AG04450 (cell line): ENCODE measurements at regions not wholly inside any gene's neighbourhood (a gene's known extent, or its start where the extent isn't known, plus 50 kb on each side); places are given as distances from the start of the nearest gene placed in this dataset.

Source experiments
- CTCF ChIA-PET: fragments of 300-600, 350-600 bp; formaldehyde crosslinking; extraction: SDS; loops from one replicate; lab custom pipeline; 2022; ENCODE audit warnings: antibody characterized with exemption, inconsistent platforms; lab: Charles Lee
- POLR2A ChIA-PET: fragments of 350-600 bp; formaldehyde crosslinking; extraction: SDS; loops from one replicate; lab custom pipeline; 2021; ENCODE audit warnings: antibody characterized with exemption, inconsistent platforms; lab: Yijun Ruan, JAX
- DNase-seq: peaks from one replicate; pipeline ENCODE4 v3.0.0-alpha.2; 2011; ENCODE audit warnings: low read depth, low spot score
- H3K27ac ChIP-seq: one replicate; pipeline ENCODE4 v1.5.1; 2012; ENCODE audit warnings: low read depth, low read length, control low read depth
- H3K27me3 ChIP-seq: one replicate; pipeline ENCODE4 v1.6.0; 2012; ENCODE audit warnings: low read length; ENCODE audit not compliant: control insufficient read depth, insufficient read depth
- H3K4me3 ChIP-seq: 2 replicates; pipeline ENCODE4 v1.5.1; 2011; ENCODE audit warnings: mild to moderate bottlenecking, low read depth, low read length, control low read depth
- H3K9me3 ChIP-seq: 2 replicates; pipeline ENCODE4 v1.5.1; 2012; ENCODE audit warnings: low read length; ENCODE audit not compliant: control insufficient read depth, insufficient read depth
- TF ChIP-seq, protein P1 (sequence below): IDR thresholded peaks from 2 replicates; pipeline ENCODE4 v1.5.1; 2011; ENCODE audit warnings: low read depth, low read length, control low read depth, inconsistent platforms

- TF ChIP-seq, protein P1, sequence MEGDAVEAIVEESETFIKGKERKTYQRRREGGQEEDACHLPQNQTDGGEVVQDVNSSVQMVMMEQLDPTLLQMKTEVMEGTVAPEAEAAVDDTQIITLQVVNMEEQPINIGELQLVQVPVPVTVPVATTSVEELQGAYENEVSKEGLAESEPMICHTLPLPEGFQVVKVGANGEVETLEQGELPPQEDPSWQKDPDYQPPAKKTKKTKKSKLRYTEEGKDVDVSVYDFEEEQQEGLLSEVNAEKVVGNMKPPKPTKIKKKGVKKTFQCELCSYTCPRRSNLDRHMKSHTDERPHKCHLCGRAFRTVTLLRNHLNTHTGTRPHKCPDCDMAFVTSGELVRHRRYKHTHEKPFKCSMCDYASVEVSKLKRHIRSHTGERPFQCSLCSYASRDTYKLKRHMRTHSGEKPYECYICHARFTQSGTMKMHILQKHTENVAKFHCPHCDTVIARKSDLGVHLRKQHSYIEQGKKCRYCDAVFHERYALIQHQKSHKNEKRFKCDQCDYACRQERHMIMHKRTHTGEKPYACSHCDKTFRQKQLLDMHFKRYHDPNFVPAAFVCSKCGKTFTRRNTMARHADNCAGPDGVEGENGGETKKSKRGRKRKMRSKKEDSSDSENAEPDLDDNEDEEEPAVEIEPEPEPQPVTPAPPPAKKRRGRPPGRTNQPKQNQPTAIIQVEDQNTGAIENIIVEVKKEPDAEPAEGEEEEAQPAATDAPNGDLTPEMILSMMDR = no peak
- ChIA-PET POLR2A (no interaction called here), CTCF (no interaction called here)
- H3K27me3 ChIP-seq = no peaks in the 10 kb centered on the region
- no peak overlapping the region for H3K27ac ChIP-seq
- DNase-seq = no peak
- H3K4me3 ChIP-seq = no peak overlapping the region
- H3K9me3 ChIP-seq = peaks cover 4% of the 10 kb centered on the region; the same call in 1 of the 2 replicates
Measured at GRCh38 chr11:106395716-106396349, 318.4 kb downstream of the AASDHPPT start.

- CTCF ChIA-PET = interaction anchor here (1.0 kb wide), 2 partner anchors 116 to 242 kb away, joined by 3 read pairs; no protein-coding TSS in a partner anchor
- H3K9me3 ChIP-seq = peaks cover 4% of the 10 kb centered on the region; the same call in 1 of the 2 replicates
- peak overlapping the region; percentile 5; the same call in 1 of the 2 replicates for H3K4me3 ChIP-seq
- H3K27me3 ChIP-seq = no peaks in the 10 kb centered on the region
- no peak for DNase-seq
- TF ChIP-seq, protein P1 = no peak
- POLR2A ChIA-PET = interaction anchor here (1.5 kb wide), 1 partner anchor 85 kb away, joined by 4 read pairs; no protein-coding TSS in a partner anchor
- H3K27ac ChIP-seq = peak overlapping the region; percentile 90
Measured at GRCh38 chr11:106397787-106398501, 320.5 kb downstream of the AASDHPPT start.

- ChIA-PET POLR2A (interaction anchor here (0.7 to 1.5 kb wide), 7 partner anchors 27 to 293 kb away, joined by 3 to 5 read pairs (median 3); no protein-coding TSS in a partner anchor), CTCF (interaction anchor here (0.7 to 1.0 kb wide), 2 partner anchors 110 to 117 kb away, joined by 3 to 4 read pairs; no protein-coding TSS in a partner anchor)
- Histone ChIP-seq H3K4me3 (peak overlapping the region; percentile 5; the same call in 1 of the 2 replicates), H3K27me3 (no peaks in the 10 kb centered on the region), H3K27ac (peak overlapping the region; percentile 90), H3K9me3 (peaks cover 4% of the 10 kb centered on the region; the same call in 1 of the 2 replicates)
- TF ChIP-seq, protein P1 = no peak
- no peak for DNase-seq
Measured at GRCh38 chr11:106398502-106399075, 321.1 kb downstream of the AASDHPPT start.

DNA sequence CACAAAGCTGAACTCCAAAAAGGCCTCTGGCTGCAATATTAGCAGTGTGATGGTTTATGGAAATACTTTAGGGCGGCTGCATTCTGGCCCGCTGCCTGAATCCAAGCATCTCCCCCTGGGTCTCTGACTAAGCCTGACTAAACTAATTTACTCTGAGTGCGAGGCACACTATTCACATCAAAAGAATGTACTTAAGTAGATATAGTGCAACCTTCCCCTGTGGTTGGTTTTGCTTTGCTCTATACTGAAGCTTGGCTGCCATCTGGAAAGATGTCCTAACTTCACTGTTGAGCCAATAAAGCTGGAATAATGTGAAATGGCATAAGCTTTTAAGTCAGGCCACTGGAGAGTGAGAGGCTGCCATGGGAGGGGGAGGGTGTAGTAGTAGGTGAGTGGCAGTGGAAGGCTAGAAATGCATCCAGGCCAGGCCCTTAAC lies 321.6 kb downstream of the AASDHPPT start:
- H3K4me3 ChIP-seq = no peak overlapping the region
- ChIA-PET CTCF (interaction anchor here (0.7 kb wide), 1 partner anchor 110 kb away, joined by 4 read pairs; no protein-coding TSS in a partner anchor), POLR2A (interaction anchor here (0.7 to 1.5 kb wide), 8 partner anchors 26 to 293 kb away, joined by 3 to 5 read pairs (median 3); no protein-coding TSS in a partner anchor)

More for the DNA sequence above, 321.6 kb downstream of the AASDHPPT start:
- peak; percentile 98 for DNase-seq
- TF ChIP-seq, protein P1 = no peak
- Histone ChIP-seq H3K9me3 (peaks cover 4% of the 10 kb centered on the region; the same call in 1 of the 2 replicates), H3K27me3 (no peaks in the 10 kb centered on the region), H3K27ac (peak overlapping the region; percentile 90)
